Stimulated activated CD4-positive, alpha-beta T cell treated with anti-CD3 and anti-CD28 coated beads, Interleukin-12 subunit alpha, Interleukin-12 subunit beta, amount 100 ng/mL, for 24 hours (primary cell): ENCODE measurements at regions not wholly inside any gene's neighbourhood (a gene's known extent, or its start where the extent isn't known, plus 50 kb on each side); places are given as distances from the start of the nearest gene placed in this dataset.

ENCODE experiments used
- DNase-seq, 2 experiments: peaks; one replicate each; pipeline ENCODE4 v3.0.0-alpha.2; 2020; ENCODE audit warnings: low read depth in 2 of 2

GRCh38 chr14:61941421-61942150, 179.4 kb downstream of the SNAPC1 start:
- DNase-seq: no peak

- no peak for DNase-seq
Observed at GRCh38 chr14:61948376-61948775, 186.2 kb downstream of the SNAPC1 start.

- no peak for DNase-seq
Observed at GRCh38 chr14:61950340-61950739, 188.1 kb downstream of the SNAPC1 start.

GRCh38 chr14:61953602-61954001, 191.4 kb downstream of the SNAPC1 start:
- DNase-seq: no peak

- DNase-seq: no peak
Observed at GRCh38 chr14:61954306-61954705, 192.1 kb downstream of the SNAPC1 start.

- no peak for DNase-seq
Observed at GRCh38 chr14:61956517-61956916, 194.3 kb downstream of the SNAPC1 start.

GRCh38 chr14:61959348-61959747, 197.1 kb downstream of the SNAPC1 start:
- no peak for DNase-seq

GRCh38 chr14:61961369-61961768, 199.1 kb downstream of the SNAPC1 start:
- DNase-seq: no peak

GRCh38 chr14:61963926-61964325, 201.7 kb downstream of the SNAPC1 start:
- DNase-seq: no peak

GRCh38 chr14:61965030-61965745, 203.0 kb downstream of the SNAPC1 start:
- no peak for DNase-seq

- DNase-seq: no peak
Observed at GRCh38 chr14:61968207-61968606, 206.0 kb downstream of the SNAPC1 start.

GRCh38 chr14:61972711-61973110, 210.5 kb downstream of the SNAPC1 start:
- DNase-seq: no peak

- DNase-seq: no peak
Observed at GRCh38 chr14:61973981-61974380, 211.8 kb downstream of the SNAPC1 start.

GRCh38 chr14:61977217-61977616, 215.0 kb downstream of the SNAPC1 start:
- DNase-seq: no peak

- no peak for DNase-seq
Observed at GRCh38 chr14:61988240-61988639, 226.0 kb downstream of the SNAPC1 start.

- DNase-seq: no peak
Observed at GRCh38 chr14:61992139-61992538, 229.9 kb downstream of the SNAPC1 start.

GRCh38 chr14:61992926-61993325, 230.7 kb downstream of the SNAPC1 start:
- DNase-seq: no peak

GRCh38 chr14:61994589-61994988, 232.4 kb downstream of the SNAPC1 start:
- DNase-seq: no peak

- no peak for DNase-seq
Observed at GRCh38 chr14:61996753-61997152, 234.5 kb downstream of the SNAPC1 start.

GRCh38 chr14:61997161-61997560, 234.9 kb downstream of the SNAPC1 start:
- no peak for DNase-seq

- DNase-seq: no peak
Observed at GRCh38 chr14:62001963-62002362, 239.7 kb downstream of the SNAPC1 start.

- DNase-seq: no peak
Observed at GRCh38 chr14:62002642-62003041, 240.4 kb downstream of the SNAPC1 start.

GRCh38 chr14:62003701-62004100, 241.5 kb downstream of the SNAPC1 start:
- no peak for DNase-seq
